H1 (cell line): ENCODE measurements at regions not wholly inside any gene's neighbourhood (a gene's known extent, or its start where the extent isn't known, plus 50 kb on each side); places are given as distances from the start of the nearest gene placed in this dataset.

Experiments
- CTCF ChIA-PET: fragments of 300-600 bp; sonication (Branson Sonifier 250); formaldehyde crosslinking; loops from one replicate; lab custom pipeline; 2021; ENCODE audit not compliant: partially characterized antibody; lab: Charles Lee
- POLR2A ChIA-PET: fragments of 300-600 bp; sonication (Branson Sonifier 250); formaldehyde crosslinking; loops from one replicate; lab custom pipeline; 2021; ENCODE audit warnings: inconsistent platforms; ENCODE audit not compliant: partially characterized antibody; lab: Charles Lee
- DNase-seq, 2 experiments: peaks; one replicate each; pipeline versions ENCODE4 v3.0.0 to v3.0.0-alpha.2; 2010 to 2022; ENCODE audit warnings: low spot score in 2 of 2, low read depth in 1 of 2, mixed read lengths in 1 of 2
- FAIRE-seq: peaks from 2 replicates; lab custom pipeline; 2011; peaks lifted over from hg19 to GRCh38; lab: Jason Lieb, UNC
- H2AFZ ChIP-seq: 2 replicates; pipeline ENCODE4 v1.8.1; 2012; ENCODE audit warnings: low read length, inconsistent platforms
- H2AK5ac ChIP-seq: 2 replicates; pipeline ENCODE4 v1.6.1; 2013; ENCODE audit warnings: low read depth, low read length
- H2BK120ac ChIP-seq: replicated peaks from 2 replicates; pipeline ENCODE3; 2013; ENCODE audit warnings: low read depth, low read length, inconsistent platforms
- H2BK12ac ChIP-seq: 2 replicates; pipeline ENCODE4 v1.6.1; 2013; ENCODE audit warnings: low read depth, low read length
- H2BK15ac ChIP-seq: 2 replicates; pipeline ENCODE4 v1.6.1; 2013; ENCODE audit warnings: low read length
- H2BK20ac ChIP-seq: 2 replicates; pipeline ENCODE4 v1.6.1; 2013; ENCODE audit warnings: low read length
- H2BK5ac ChIP-seq: 2 replicates; pipeline ENCODE4 v1.6.1; 2013; ENCODE audit warnings: low read depth, low read length
- H3K14ac ChIP-seq: 2 replicates; pipeline ENCODE4 v1.6.1; 2013; ENCODE audit warnings: inconsistent platforms; ENCODE audit not compliant: insufficient read length
- H3K18ac ChIP-seq: 2 replicates; pipeline ENCODE4 v1.6.1; 2013; ENCODE audit warnings: low read length; ENCODE audit errors: extremely low read depth
- H3K23ac ChIP-seq: 2 replicates; pipeline ENCODE4 v1.6.1; 2013; ENCODE audit warnings: inconsistent platforms; ENCODE audit not compliant: insufficient read length
- H3K23me2 ChIP-seq: 2 replicates; pipeline ENCODE4 v1.6.1; 2013; ENCODE audit warnings: low read depth, low read length
- H3K27ac ChIP-seq: 2 replicates; pipeline ENCODE4 v1.6.1; 2011; ENCODE audit warnings: low read depth, low read length, inconsistent platforms
- H3K27me3 ChIP-seq, 4 experiments: replicated peaks in 1 of 4; 1 replicate in 1 of 4; 2 replicates in 3 of 4; pipeline versions ENCODE4 v1.6.1 to v1.8.1; 2011 to 2013; ENCODE audit warnings: low read length in 3 of 4, mild to moderate bottlenecking in 3 of 4, inconsistent platforms in 2 of 4, mixed read lengths in 2 of 4, moderate library complexity in 1 of 4; ENCODE audit not compliant: control insufficient read depth in 3 of 4, insufficient read depth in 3 of 4; ENCODE audit errors: extremely low read depth in 1 of 4
- H3K36me3 ChIP-seq, 4 experiments: 2 replicates each; pipeline versions ENCODE4 v1.6.1 to v1.8.1; 2011 to 2013; ENCODE audit warnings: mild to moderate bottlenecking in 4 of 4, low read length in 3 of 4, moderate library complexity in 2 of 4, control low read depth in 1 of 4, inconsistent platforms in 1 of 4; ENCODE audit not compliant: insufficient read depth in 4 of 4, control insufficient read depth in 2 of 4
- H3K4ac ChIP-seq: replicated peaks from 2 replicates; pipeline ENCODE3; 2013; ENCODE audit warnings: low read length, low read depth, mixed read lengths, inconsistent platforms; ENCODE audit not compliant: insufficient read length
- H3K4me1 ChIP-seq, 4 experiments: replicated peaks in 1 of 4; 1 replicate in 1 of 4; 2 replicates in 3 of 4; pipeline versions ENCODE4 v1.6.1 to v1.8.1; 2011 to 2013; ENCODE audit warnings: low read length in 3 of 4, inconsistent platforms in 2 of 4, mixed read lengths in 1 of 4; ENCODE audit not compliant: insufficient read depth in 4 of 4, control insufficient read depth in 3 of 4
- H3K4me2 ChIP-seq, 2 experiments: 2 replicates each; pipeline versions ENCODE4 v1.6.1 to v1.8.1; 2011 to 2013; ENCODE audit warnings: low read depth in 2 of 2, low read length in 2 of 2, control low read depth in 1 of 2, inconsistent platforms in 1 of 2, mild to moderate bottlenecking in 1 of 2; ENCODE audit not compliant: insufficient read depth in 1 of 2
- H3K4me3 ChIP-seq, 4 experiments: fragments of 200-600, 300-600 bp in 1 of 4; sonication (generic), shearing (Covaris generic), sonication (Bioruptor Twin) in 1 of 4; 2 replicates each; pipeline versions ENCODE4 v1.5.1 to v1.8.1; 2011 to 2016; ENCODE audit warnings: low read length in 4 of 4, low read depth in 3 of 4, control low read depth in 2 of 4, inconsistent platforms in 2 of 4, mild to moderate bottlenecking in 2 of 4, mixed read lengths in 1 of 4, moderate library complexity in 1 of 4; ENCODE audit not compliant: insufficient read depth in 2 of 4; ENCODE audit errors: extremely low read depth in 1 of 4
- H3K56ac ChIP-seq: replicated peaks from 2 replicates; pipeline ENCODE3; 2013; ENCODE audit warnings: low read depth, mild to moderate bottlenecking, mixed read lengths, low read length, inconsistent platforms; ENCODE audit not compliant: insufficient read length
- H3K79me1 ChIP-seq: 2 replicates; pipeline ENCODE4 v1.6.1; 2013; ENCODE audit warnings: low read depth, low read length, control low read depth
- H3K79me2 ChIP-seq, 2 experiments: 2 replicates each; pipeline versions ENCODE4 v1.6.1 to v1.8.1; 2012 to 2013; ENCODE audit warnings: low read length in 2 of 2, mild to moderate bottlenecking in 2 of 2, inconsistent platforms in 1 of 2; ENCODE audit not compliant: insufficient read depth in 2 of 2, control insufficient read depth in 1 of 2
- H3K9ac ChIP-seq, 4 experiments: replicated peaks in 1 of 4; 1 replicate in 1 of 4; 2 replicates in 3 of 4; pipeline versions ENCODE4 v1.6.1 to v1.8.1; 2011 to 2013; ENCODE audit warnings: low read depth in 3 of 4, low read length in 3 of 4, control low read depth in 2 of 4, mild to moderate bottlenecking in 2 of 4, moderate library complexity in 2 of 4, inconsistent platforms in 1 of 4; ENCODE audit errors: extremely low read depth in 1 of 4
- H3K9me3 ChIP-seq, 2 experiments: 2 replicates each; pipeline versions ENCODE4 v1.6.1 to v1.8.1; 2012 to 2013; ENCODE audit warnings: mild to moderate bottlenecking in 2 of 2, moderate library complexity in 2 of 2, control low read depth in 1 of 2, inconsistent platforms in 1 of 2, low read depth in 1 of 2, low read length in 1 of 2, mixed read lengths in 1 of 2; ENCODE audit not compliant: insufficient read depth in 2 of 2
- H4K20me1 ChIP-seq, 2 experiments: replicated peaks in 1 of 2; 2 replicates each; pipeline versions ENCODE3 to v1.8.1; 2011 to 2013; ENCODE audit warnings: inconsistent platforms in 2 of 2, low read length in 2 of 2, mild to moderate bottlenecking in 1 of 2; ENCODE audit not compliant: insufficient read depth in 2 of 2, control insufficient read depth in 1 of 2
- H4K5ac ChIP-seq: 2 replicates; pipeline ENCODE4 v1.6.1; 2013; ENCODE audit warnings: low read length, low read depth, mixed read lengths, inconsistent platforms; ENCODE audit not compliant: insufficient read length
- H4K8ac ChIP-seq: 2 replicates; pipeline ENCODE4 v1.8.0; 2013; ENCODE audit warnings: mild to moderate bottlenecking, moderate library complexity, low read length, inconsistent platforms; ENCODE audit not compliant: insufficient read depth; ENCODE audit errors: extremely low read depth
- H4K91ac ChIP-seq: replicated peaks from 2 replicates; pipeline ENCODE3; 2013; ENCODE audit warnings: low read length, mixed read lengths, inconsistent platforms; ENCODE audit not compliant: insufficient read length
- EGR1 ChIP-seq: IDR thresholded peaks from 2 replicates; pipeline ENCODE4 v1.6.1; 2011; ENCODE audit warnings: low read depth, low read length, borderline replicate concordance
- FOSL1 ChIP-seq: IDR thresholded peaks from 2 replicates; pipeline ENCODE4 v1.6.1; 2011; ENCODE audit warnings: mild to moderate bottlenecking, low read depth, low read length, moderate library complexity; ENCODE audit not compliant: insufficient read depth
- HDAC6 ChIP-seq: IDR thresholded peaks from one replicate; pipeline ENCODE4 v1.7.1; 2012; ENCODE audit warnings: low read depth, mild to moderate bottlenecking, inconsistent platforms, low read length, moderate library complexity
- POLR2A ChIP-seq, 2 experiments: IDR thresholded peaks; 1 replicate in 1 of 2; 2 replicates in 1 of 2; pipeline ENCODE4 v1.6.1; 2011; ENCODE audit warnings: low read depth in 2 of 2, low read length in 2 of 2, mild to moderate bottlenecking in 2 of 2; ENCODE audit errors: control extremely low read depth in 1 of 2
- RBBP5 ChIP-seq: IDR thresholded peaks from 2 replicates; pipeline ENCODE4 v1.7.1; 2012; ENCODE audit warnings: low read depth, mild to moderate bottlenecking, inconsistent platforms, low read length, moderate library complexity, borderline replicate concordance
- SIN3A ChIP-seq, 2 experiments: IDR thresholded peaks in 1 of 2; conservative IDR thresholded peaks in 1 of 2; 2 replicates each; pipeline ENCODE4 v1.6.1; 2011 to 2012; ENCODE audit warnings: low read length in 2 of 2, improper control_type of control experiment in 1 of 2, low read depth in 1 of 2, mild to moderate bottlenecking in 1 of 2
- WGBS, 2 experiments: shearing (Covaris generic) in 1 of 2; methylation state at CpG; one replicate each; pipeline versions ENCODE4 v1.1.6 to v1.1.7; 2013 to 2015; ENCODE audit warnings: low lambda C conversion rate in 2 of 2, mixed read lengths in 2 of 2, inconsistent platforms in 1 of 2, low coverage in 1 of 2, missing lambda C conversion rate in 1 of 2; ENCODE audit not compliant: insufficient replicate concordance in 2 of 2, insufficient coverage in 1 of 2, insufficient read length in 1 of 2; ENCODE audit errors: extremely low coverage in 1 of 2, missing lambda C conversion rate in 1 of 2; 5-methylcytosine and 5-hydroxymethylcytosine counted together

GRCh38 chrX:39399387-39399786, 598.1 kb downstream of the MID1IP1 start:
- Histone ChIP-seq H2AK5ac (no peak overlapping the region), H3K79me2 (no peaks in the 10 kb centered on the region), H2AFZ (no peak overlapping the region), H2BK5ac (no peak overlapping the region), H2BK120ac (no peak overlapping the region), H3K79me1 (no peaks in the 10 kb centered on the region), H3K56ac (no peak overlapping the region), H3K27me3 (no peaks in the 10 kb centered on the region), H3K36me3 (no peaks in the 10 kb centered on the region), H3K4me3 (no peak overlapping the region), H3K23ac (no peak overlapping the region), H3K4me1 (no peaks in the 10 kb centered on the region; a peak in 1 of 7 replicates), H2BK15ac (no peak overlapping the region), H3K18ac (no peak overlapping the region), H3K23me2 (no peaks in the 10 kb centered on the region), H3K9me3 (no peaks in the 10 kb centered on the region), H2BK20ac (no peak overlapping the region), H4K5ac (no peak overlapping the region), H3K4ac (no peak overlapping the region), H3K9ac (no peak overlapping the region), H4K91ac (no peak overlapping the region), H3K14ac (no peak overlapping the region), H4K8ac (no peak overlapping the region), H4K20me1 (peaks cover 0 to 4% of the 10 kb centered on the region in 2 experiments), H3K4me2 (no peak overlapping the region), H2BK12ac (no peak overlapping the region), H3K27ac (no peak overlapping the region)
- 90% methylated on average over 3 of the region's 3 CpGs; no CpG with 5 or more reads in 1 of the 2 experiments for WGBS, 2 experiments
- CTCF ChIA-PET: interaction anchor here (0.8 to 1.3 kb wide), 2 partner anchors 9 to 26 kb away, joined by 3 to 4 read pairs; no protein-coding TSS in a partner anchor
- DNase-seq (no peak), FAIRE-seq (no peak)
- POLR2A ChIA-PET: no interaction called here
- no peak for TF ChIP-seq SIN3A (conservative IDR thresholded peaks at IDR 0.05 in 1 of 2, IDR thresholded peaks at IDR 0.05 in 1 of 2; ENCODE audit: low read depth in 1 of 2, low read length in 2 of 2)
- TF ChIP-seq RBBP5: no peak
- no peak for TF ChIP-seq EGR1
- TF ChIP-seq POLR2A (IDR thresholded peaks at IDR 0.05; ENCODE audit: control extremely low read depth in 1 of 2, low read depth in 2 of 2, low read length in 2 of 2): no peak
- TF ChIP-seq HDAC6: no peak
- TF ChIP-seq FOSL1: no peak
